GM19395 (cell line): ENCODE measurements at regions not wholly inside any gene's neighbourhood (a gene's known extent, or its start where the extent isn't known, plus 50 kb on each side); places are given as distances from the start of the nearest gene placed in this dataset.

ENCODE experiments used
- ATAC-seq: cut with Tn5 transposase; IDR thresholded peaks from one replicate; pipeline ENCODE4 v1.9.1; 2021; ENCODE audit warnings: mild to moderate bottlenecking, moderate library complexity; ENCODE audit not compliant: unreplicated experiment

DNA sequence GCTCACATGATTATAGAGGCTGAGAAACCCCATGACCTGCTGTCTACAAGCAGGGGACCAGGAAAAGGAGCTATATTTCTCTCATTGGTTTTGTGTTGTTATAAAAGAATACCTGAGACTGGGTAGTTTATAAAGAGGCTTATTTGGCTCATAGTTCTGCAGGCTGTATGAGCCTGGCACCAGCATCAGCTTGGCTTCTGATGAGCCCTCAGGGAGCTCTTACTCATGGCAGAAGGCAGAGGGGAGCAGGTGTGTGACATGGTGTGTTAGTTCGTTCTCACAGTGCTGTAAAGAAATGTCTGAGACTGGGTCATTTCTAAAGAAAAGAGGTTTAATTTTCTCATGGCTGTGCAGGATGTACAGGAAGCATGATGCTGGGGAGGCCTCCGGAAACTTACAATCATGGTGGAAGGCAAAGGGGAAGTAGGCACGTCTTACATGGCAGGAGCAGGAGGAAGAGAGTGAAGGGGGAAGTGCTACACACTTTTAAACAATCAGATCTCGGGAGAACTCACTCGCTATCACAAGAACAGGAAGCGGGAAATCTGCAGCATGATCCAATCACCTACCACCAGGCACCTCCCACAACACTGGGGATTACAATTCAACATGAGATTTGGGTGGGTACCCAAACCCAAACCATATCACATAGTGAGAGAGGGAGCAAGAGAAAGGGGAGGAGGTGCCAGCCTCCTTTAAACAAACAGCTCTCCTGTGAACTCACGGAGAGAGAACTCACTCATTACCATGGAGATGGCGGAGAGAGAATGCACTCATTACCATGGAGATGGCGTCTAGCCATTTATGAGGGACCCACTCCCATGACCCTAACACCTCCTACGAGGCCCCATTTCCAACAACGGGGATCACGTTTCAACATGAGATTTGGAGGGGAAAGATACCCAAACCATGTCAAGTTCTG is 133.4 kb downstream of the JCAD start:
- no peak for ATAC-seq

DNA sequence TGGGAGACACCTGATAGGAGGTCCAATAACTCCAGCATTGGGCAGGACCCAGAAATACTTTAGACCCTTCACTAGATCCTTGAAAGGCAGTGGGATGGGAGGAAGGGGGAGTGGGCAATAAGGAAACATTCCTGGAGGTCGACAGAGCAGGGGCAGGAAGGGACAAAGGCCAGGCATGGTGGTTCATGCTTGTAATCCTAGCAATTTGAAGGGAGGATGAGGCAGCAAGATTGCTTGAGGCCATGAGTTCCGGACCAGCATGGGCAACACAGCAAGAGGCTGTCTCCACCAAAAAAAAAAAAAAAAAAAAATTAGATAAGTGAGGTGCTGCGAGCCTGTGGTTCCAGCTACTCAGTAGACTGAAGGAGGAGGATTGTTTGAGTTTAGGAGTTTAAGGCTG is 134.9 kb downstream of the JCAD start:
- ATAC-seq: no peak

- no peak for ATAC-seq
Measured at GRCh38 chr10:29923416-29923965, 135.9 kb downstream of the JCAD start.

- ATAC-seq: no peak
Measured at GRCh38 chr10:29922892-29923291, 136.5 kb downstream of the JCAD start.

GRCh38 chr10:29922226-29922625 is 137.2 kb downstream of the JCAD start:
- ATAC-seq: no peak

DNA sequence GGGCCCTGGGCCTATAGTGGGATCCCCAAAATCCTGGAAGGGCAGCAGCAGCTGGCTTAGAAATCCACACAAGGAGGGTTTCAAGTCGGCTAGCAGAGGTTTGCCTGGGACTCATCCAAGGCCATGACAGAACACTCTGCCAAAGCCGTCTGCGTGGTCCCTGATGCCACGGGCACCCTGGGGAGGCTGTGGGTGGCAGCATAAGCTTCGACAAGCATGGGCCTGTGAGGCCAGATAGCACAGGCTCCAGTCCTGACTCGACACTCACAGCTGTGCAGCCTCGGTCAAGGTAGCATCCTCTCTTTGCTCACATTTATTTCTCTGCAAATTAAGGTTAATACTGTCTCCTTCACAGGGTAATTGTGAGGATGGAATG is 138.3 kb downstream of the JCAD start:
- ATAC-seq: no peak

- ATAC-seq: no peak
Measured at GRCh38 chr10:29920408-29921070, 138.8 kb downstream of the JCAD start.

- no peak for ATAC-seq
Measured at GRCh38 chr10:29918623-29919400, 140.6 kb downstream of the JCAD start.

- no peak for ATAC-seq
Measured at GRCh38 chr10:29917311-29917710, 142.1 kb downstream of the JCAD start.

- no peak for ATAC-seq
Measured at GRCh38 chr10:29916669-29917068, 142.7 kb downstream of the JCAD start.

- no peak for ATAC-seq
Measured at GRCh38 chr10:29914986-29915785, 144.2 kb downstream of the JCAD start.

DNA sequence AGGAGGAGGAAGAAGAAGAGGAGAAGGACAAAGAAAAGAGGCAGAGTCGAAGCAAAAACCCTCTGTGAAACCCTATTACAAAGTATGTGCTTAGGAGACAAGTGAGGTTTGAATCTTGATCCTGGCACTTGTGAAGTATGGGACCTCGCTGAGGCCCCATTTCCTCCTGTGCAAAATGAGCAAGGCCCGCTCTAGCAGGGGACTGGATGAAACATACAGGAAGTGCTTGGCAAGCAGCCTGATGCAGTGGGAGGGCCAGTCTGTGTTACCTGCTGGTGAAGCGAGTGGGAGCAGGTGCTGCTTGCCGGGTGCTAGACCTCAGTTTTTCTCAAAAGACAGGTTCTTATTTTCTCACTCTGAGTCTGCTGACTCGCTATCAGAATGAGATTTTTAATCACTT is 150.4 kb downstream of the JCAD start:
- no peak for ATAC-seq

GRCh38 chr10:29900865-29901264 is 158.5 kb downstream of the JCAD start:
- no peak for ATAC-seq

GRCh38 chr10:29897999-29898716 is 161.2 kb downstream of the JCAD start:
- ATAC-seq: no peak

DNA sequence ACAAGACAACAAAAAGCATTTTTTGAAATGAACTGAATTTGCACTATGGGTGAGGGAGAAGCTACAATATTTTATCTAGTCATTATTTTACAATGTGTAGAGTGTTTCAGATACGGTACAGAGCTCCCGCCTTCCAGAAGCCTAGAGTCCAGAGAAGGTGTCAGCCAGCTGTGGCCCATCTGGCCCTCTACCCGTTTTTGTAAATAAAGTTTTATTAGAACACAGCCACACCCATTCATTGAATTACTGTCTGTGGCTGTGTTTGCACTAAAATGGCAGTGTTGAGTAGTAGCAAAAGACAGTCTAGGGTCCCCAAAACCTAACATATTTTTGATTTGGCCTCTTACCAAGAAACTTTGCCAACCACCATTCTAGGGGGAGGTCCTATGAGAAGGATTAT is 162.0 kb downstream of the JCAD start:
- no peak for ATAC-seq

DNA sequence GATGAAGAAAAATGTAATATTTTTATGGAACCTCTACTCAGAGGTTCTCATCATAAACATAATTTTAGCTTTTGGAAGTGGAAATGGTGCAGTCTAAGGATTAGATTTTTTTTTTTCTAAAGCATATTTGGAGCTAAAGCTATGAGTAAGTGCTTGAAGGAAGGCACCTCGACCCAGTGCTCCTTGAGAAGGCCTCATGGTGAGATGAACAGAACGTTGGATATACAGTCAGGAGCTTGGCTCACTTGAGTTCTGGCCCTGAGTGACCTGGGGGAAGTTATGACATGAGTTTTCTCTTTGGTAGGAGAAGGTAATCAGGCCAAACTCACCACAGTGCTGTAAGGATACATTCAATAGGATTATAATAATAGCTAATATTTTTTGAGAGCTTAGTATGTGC is 163.3 kb downstream of the JCAD start:
- ATAC-seq: no peak

DNA sequence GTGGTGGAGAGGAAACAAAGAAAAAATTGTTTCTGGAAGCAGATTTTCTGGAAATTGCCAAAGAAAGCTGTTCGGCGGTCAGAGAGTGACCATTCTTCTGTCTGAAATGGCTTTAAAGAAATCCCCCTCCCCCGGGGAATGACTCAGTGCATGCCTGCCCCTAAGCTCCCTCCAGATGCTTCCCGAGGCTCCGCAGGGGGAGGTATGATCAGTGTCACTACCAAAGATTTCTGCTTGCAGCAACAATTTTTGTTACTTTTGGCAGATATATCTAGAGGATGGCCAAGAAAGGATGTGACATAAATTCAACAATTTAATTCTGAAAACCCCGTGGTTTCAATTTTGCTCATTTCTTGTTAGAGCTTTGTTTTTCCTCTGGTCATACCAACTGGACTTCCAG is 163.9 kb downstream of the JCAD start:
- no peak for ATAC-seq

- no peak for ATAC-seq
Measured at GRCh38 chr10:29888321-29888720, 171.1 kb downstream of the JCAD start.

DNA sequence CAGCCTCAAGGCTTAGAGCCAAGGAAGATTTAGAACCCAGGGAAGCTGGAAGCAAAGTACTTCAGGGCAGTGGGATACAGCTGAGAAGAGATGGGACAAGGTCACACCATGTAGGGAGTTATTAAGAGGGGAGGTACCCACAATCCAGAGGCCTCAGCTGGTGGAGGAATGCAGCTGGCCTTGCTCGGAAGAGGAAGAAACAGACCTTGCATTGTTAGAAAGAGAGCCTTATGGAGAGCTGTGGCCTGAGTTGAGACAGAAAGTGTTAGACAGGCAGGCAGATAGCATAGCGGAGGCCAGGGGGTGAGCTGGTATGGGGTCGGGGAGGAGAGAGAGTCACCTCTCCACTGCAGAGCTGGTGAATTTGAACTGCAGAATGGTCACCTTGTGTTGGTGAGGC is 173.1 kb downstream of the JCAD start:
- no peak for ATAC-seq

DNA sequence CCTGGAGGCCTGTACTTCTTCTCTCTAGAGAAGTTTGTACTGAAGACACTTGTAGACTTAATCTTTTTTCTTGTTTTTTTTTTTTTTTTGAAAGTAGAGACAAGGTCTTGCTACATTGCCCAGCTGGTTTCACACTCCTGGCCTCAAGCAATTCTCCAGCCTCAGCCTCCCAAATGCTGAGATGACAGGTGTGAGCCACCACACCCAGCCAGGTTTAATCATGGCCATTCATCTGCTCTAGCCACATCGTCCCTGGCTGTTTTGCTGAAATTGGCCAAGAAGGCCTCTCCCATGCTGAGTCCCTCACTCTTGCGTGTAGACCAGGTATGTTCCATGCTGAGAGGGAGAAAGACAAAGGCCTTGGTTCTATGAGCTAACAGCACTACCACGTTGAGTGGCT is 176.2 kb downstream of the JCAD start:
- ATAC-seq: no peak
